DOHH2 (cell line): ENCODE measurements at regions not wholly inside any gene's neighbourhood (a gene's known extent, or its start where the extent isn't known, plus 50 kb on each side); places are given as distances from the start of the nearest gene placed in this dataset.

ENCODE experiments used
- CTCF ChIP-seq: fragments of 200-600 bp; sonication (generic); IDR thresholded peaks from one replicate; pipeline ENCODE4 v1.5.1; 2014; ENCODE audit warnings: antibody characterized with exemption, mild to moderate bottlenecking, low read depth, low read length; ENCODE audit not compliant: poor library complexity, severe bottlenecking
- EZH2phosphoT487 ChIP-seq: fragments of 200-600 bp; sonication (generic); IDR thresholded peaks from 2 replicates; pipeline ENCODE4 v1.6.1; 2017; ENCODE audit warnings: borderline replicate concordance, mild to moderate bottlenecking, antibody characterized with exemption, low read length, moderate library complexity, mixed read lengths

GRCh38 chr21:22192766-22193165 lies 1194.6 kb downstream of the NCAM2 start:
- TF ChIP-seq CTCF, result no peak
- no peak for TF ChIP-seq EZH2phosphoT487
